GM23338 (cell line): ENCODE measurements at regions not wholly inside any gene's neighbourhood (a gene's known extent, or its start where the extent isn't known, plus 50 kb on each side); places are given as distances from the start of the nearest gene placed in this dataset.

Experiments used
- CREB1 ChIP-seq: fragments of 250-450 bp; sonication (Bioruptor Pico); IDR thresholded peaks from 2 replicates; pipeline ENCODE4 v1.5.0; 2020; ENCODE audit warnings: low read depth, mild to moderate bottlenecking, moderate library complexity
- ETS1 ChIP-seq: IDR thresholded peaks from 2 replicates; pipeline ENCODE4 v1.6.1; 2016; ENCODE audit warnings: antibody characterized with exemption
- EZH2 ChIP-seq: fragments of 200-600 bp; sonication (generic); IDR thresholded peaks from one replicate; pipeline ENCODE4 v1.8.0; 2017; ENCODE audit warnings: antibody characterized with exemption, mild to moderate bottlenecking, low read depth; ENCODE audit not compliant: unreplicated experiment
- EZH2phosphoT487 ChIP-seq: fragments of 200-600 bp; sonication (generic); IDR thresholded peaks from one replicate; pipeline ENCODE4 v1.8.1; 2018; ENCODE audit warnings: antibody characterized with exemption; ENCODE audit not compliant: unreplicated experiment
- JUNB ChIP-seq: IDR thresholded peaks from one replicate; pipeline ENCODE4 v1.6.1; 2016; ENCODE audit warnings: antibody characterized with exemption; ENCODE audit not compliant: unreplicated experiment
- NANOG ChIP-seq: IDR thresholded peaks from 2 replicates; pipeline ENCODE4 v1.6.1; 2016; ENCODE audit warnings: antibody characterized with exemption, borderline replicate concordance
- POLR2AphosphoS5 ChIP-seq: IDR thresholded peaks from 2 replicates; pipeline ENCODE4 v1.6.1; 2016; ENCODE audit warnings: antibody characterized with exemption, low read depth
- ZNF114 ChIP-seq: fragments of 250-450 bp; sonication (Bioruptor Pico); IDR thresholded peaks from 2 replicates; pipeline ENCODE4 v1.5.0; 2020; ENCODE audit warnings: mild to moderate bottlenecking, moderate library complexity
- ZNF331 ChIP-seq: fragments of 250-450 bp; sonication (Bioruptor Pico); IDR thresholded peaks from 2 replicates; pipeline ENCODE4 v1.5.0; 2020; ENCODE audit warnings: low read depth, mild to moderate bottlenecking, moderate library complexity
- ZNF462 ChIP-seq: fragments of 250-450 bp; sonication (Bioruptor Pico); IDR thresholded peaks from 2 replicates; pipeline ENCODE4 v1.5.0; 2020; ENCODE audit warnings: mild to moderate bottlenecking, moderate library complexity
- TF ChIP-seq, protein P1 (sequence below), 2 experiments: fragments of 200-600 bp in 1 of 2; sonication (generic) in 1 of 2; conservative IDR thresholded peaks; 2 replicates each; pipeline versions ENCODE4 v1.5.1 to v1.6.1; 2016 to 2017; ENCODE audit warnings: antibody characterized with exemption in 2 of 2, low read depth in 2 of 2, mild to moderate bottlenecking in 2 of 2, moderate library complexity in 1 of 2
- TF ChIP-seq, protein P2 (sequence below): IDR thresholded peaks from one replicate; pipeline ENCODE4 v1.6.1; 2018; ENCODE audit warnings: antibody characterized with exemption; ENCODE audit not compliant: unreplicated experiment

DNA sequence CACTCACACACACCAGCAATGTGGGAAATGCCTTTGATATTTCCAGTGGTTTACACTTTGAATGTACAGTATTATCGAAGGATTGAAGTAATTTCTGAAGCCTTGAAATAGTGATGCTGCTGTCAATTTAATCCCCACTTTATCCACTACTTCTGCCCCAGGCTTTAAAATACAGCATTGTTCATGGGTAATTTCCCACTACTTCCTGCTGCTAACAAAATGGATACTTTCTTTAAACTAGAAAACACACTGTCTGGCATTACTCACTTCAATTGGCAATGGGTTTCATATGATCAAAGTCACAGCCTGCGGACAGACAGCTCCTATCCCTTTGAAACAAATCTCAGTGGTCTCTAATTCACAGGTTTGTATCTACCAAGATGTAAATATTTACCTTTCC, 292.2 kb downstream of the CDH11 start:
- TF ChIP-seq EZH2 = no peak
- TF ChIP-seq, protein P1, sequence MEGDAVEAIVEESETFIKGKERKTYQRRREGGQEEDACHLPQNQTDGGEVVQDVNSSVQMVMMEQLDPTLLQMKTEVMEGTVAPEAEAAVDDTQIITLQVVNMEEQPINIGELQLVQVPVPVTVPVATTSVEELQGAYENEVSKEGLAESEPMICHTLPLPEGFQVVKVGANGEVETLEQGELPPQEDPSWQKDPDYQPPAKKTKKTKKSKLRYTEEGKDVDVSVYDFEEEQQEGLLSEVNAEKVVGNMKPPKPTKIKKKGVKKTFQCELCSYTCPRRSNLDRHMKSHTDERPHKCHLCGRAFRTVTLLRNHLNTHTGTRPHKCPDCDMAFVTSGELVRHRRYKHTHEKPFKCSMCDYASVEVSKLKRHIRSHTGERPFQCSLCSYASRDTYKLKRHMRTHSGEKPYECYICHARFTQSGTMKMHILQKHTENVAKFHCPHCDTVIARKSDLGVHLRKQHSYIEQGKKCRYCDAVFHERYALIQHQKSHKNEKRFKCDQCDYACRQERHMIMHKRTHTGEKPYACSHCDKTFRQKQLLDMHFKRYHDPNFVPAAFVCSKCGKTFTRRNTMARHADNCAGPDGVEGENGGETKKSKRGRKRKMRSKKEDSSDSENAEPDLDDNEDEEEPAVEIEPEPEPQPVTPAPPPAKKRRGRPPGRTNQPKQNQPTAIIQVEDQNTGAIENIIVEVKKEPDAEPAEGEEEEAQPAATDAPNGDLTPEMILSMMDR (conservative IDR thresholded peaks at IDR 0.05; ENCODE audit: low read depth in 2 of 2) = no peak
- TF ChIP-seq, protein P2, sequence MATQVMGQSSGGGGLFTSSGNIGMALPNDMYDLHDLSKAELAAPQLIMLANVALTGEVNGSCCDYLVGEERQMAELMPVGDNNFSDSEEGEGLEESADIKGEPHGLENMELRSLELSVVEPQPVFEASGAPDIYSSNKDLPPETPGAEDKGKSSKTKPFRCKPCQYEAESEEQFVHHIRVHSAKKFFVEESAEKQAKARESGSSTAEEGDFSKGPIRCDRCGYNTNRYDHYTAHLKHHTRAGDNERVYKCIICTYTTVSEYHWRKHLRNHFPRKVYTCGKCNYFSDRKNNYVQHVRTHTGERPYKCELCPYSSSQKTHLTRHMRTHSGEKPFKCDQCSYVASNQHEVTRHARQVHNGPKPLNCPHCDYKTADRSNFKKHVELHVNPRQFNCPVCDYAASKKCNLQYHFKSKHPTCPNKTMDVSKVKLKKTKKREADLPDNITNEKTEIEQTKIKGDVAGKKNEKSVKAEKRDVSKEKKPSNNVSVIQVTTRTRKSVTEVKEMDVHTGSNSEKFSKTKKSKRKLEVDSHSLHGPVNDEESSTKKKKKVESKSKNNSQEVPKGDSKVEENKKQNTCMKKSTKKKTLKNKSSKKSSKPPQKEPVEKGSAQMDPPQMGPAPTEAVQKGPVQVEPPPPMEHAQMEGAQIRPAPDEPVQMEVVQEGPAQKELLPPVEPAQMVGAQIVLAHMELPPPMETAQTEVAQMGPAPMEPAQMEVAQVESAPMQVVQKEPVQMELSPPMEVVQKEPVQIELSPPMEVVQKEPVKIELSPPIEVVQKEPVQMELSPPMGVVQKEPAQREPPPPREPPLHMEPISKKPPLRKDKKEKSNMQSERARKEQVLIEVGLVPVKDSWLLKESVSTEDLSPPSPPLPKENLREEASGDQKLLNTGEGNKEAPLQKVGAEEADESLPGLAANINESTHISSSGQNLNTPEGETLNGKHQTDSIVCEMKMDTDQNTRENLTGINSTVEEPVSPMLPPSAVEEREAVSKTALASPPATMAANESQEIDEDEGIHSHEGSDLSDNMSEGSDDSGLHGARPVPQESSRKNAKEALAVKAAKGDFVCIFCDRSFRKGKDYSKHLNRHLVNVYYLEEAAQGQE = no peak
- no peak for TF ChIP-seq POLR2AphosphoS5
- no peak for TF ChIP-seq EZH2phosphoT487
- TF ChIP-seq NANOG = no peak
- TF ChIP-seq ZNF114 (CRISPR knock-in tag) = no peak
- no peak for TF ChIP-seq JUNB
- no peak for TF ChIP-seq ZNF331 (CRISPR knock-in tag)
- no peak for TF ChIP-seq CREB1 (CRISPR knock-in tag)
- no peak for TF ChIP-seq ZNF462 (CRISPR knock-in tag)
- TF ChIP-seq ETS1 = no peak
